Choroid plexus epithelial cell (primary cell): ENCODE measurements at regions not wholly inside any gene's neighbourhood (a gene's known extent, or its start where the extent isn't known, plus 50 kb on each side); places are given as distances from the start of the nearest gene placed in this dataset.

Experiments
- DNase-seq: peaks from one replicate; pipeline ENCODE4 v3.0.0-alpha.2; 2010; ENCODE audit warnings: low read depth
- H3K4me3 ChIP-seq: 2 replicates; pipeline ENCODE4 v1.5.1; 2011; ENCODE audit warnings: low read depth, mild to moderate bottlenecking, control low read depth, low read length, moderate library complexity
- TF ChIP-seq, protein P1 (sequence below): conservative IDR thresholded peaks from 2 replicates; pipeline ENCODE4 v1.5.1; 2011; ENCODE audit warnings: low read depth, mild to moderate bottlenecking, control low read depth, inconsistent platforms, low read length, moderate library complexity

DNA sequence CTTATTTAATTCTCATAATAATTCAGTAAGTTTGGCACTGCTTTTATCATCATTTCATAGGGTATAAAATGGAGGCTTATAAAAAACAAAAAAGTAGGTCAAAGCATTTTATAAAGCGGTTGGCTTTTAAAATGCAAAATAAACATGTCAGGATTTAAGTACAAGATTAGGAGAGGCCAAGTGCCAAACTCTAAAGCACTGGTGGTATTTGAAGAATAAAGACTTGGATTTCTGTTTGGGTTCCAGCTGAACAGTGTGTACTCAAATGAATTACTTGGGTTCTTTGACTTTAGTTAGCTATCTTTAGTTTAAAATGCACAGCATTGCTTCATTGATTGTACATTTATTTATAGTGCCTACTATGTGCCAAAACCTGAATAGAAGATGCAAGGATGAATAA, 966.6 kb upstream of the SEL1L start:
- DNase-seq: no peak
- TF ChIP-seq, protein P1, sequence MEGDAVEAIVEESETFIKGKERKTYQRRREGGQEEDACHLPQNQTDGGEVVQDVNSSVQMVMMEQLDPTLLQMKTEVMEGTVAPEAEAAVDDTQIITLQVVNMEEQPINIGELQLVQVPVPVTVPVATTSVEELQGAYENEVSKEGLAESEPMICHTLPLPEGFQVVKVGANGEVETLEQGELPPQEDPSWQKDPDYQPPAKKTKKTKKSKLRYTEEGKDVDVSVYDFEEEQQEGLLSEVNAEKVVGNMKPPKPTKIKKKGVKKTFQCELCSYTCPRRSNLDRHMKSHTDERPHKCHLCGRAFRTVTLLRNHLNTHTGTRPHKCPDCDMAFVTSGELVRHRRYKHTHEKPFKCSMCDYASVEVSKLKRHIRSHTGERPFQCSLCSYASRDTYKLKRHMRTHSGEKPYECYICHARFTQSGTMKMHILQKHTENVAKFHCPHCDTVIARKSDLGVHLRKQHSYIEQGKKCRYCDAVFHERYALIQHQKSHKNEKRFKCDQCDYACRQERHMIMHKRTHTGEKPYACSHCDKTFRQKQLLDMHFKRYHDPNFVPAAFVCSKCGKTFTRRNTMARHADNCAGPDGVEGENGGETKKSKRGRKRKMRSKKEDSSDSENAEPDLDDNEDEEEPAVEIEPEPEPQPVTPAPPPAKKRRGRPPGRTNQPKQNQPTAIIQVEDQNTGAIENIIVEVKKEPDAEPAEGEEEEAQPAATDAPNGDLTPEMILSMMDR: no peak
- no peak overlapping the region for H3K4me3 ChIP-seq

DNA sequence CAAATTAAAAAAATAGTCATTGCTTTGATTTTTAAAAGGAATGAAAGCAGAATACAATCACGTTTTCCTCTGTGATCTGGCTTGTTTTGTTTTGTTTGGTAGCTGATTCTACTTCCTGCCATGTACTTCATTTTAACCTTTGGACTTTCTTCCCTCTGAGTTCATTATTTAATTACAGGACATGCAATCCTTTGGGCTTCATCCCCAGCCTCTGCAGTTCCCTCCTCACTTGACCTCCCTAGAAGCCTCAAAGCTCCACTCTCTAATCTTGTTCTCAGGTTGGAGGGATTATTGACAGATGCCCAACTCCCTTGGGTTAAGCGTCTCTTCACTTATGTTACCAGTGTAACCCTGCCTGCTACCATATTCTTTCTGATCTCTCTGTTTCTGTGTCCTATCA, 967.9 kb upstream of the SEL1L start:
- TF ChIP-seq, protein P1: no peak
- no peak overlapping the region for H3K4me3 ChIP-seq
- no peak for DNase-seq

DNA sequence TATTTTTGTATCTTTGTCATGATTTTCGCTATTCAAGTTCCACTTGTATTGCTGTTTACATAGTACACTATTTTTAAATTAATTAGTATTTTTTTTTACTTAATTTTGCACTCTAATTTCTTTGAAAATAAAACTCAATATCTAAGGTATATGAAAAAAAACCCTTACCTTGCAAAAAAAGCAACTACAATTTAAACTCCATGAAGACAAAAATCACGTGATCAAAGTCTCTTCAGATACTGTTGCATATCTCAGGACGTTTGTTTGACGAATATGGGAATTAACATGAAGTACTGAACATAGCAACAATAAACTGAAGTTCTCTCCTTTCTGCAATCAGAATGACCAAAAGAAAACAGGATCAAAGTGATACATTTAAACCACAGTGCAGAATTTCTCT, 968.4 kb upstream of the SEL1L start:
- H3K4me3 ChIP-seq: no peak overlapping the region
- no peak for DNase-seq
- TF ChIP-seq, protein P1: no peak

DNA sequence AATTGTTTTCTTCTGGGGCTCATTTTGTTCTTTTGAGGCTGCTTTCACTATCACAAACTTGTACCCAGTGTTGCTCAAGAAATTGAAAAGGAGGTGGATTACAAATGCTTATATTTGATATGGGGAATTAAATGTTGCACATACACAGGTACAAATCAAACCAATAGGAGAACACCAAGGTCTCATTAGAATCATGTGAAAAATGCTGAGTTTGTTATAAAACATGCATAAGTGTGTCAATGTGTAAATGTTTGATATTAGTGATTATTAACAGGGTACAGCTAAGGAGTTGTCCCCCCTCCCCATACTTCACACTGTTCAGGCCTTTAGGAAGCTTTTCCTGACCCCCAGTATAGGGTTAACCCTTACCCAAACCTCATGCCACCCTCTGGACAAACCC, 971.2 kb upstream of the SEL1L start:
- no peak overlapping the region for H3K4me3 ChIP-seq
- no peak for DNase-seq

DNA sequence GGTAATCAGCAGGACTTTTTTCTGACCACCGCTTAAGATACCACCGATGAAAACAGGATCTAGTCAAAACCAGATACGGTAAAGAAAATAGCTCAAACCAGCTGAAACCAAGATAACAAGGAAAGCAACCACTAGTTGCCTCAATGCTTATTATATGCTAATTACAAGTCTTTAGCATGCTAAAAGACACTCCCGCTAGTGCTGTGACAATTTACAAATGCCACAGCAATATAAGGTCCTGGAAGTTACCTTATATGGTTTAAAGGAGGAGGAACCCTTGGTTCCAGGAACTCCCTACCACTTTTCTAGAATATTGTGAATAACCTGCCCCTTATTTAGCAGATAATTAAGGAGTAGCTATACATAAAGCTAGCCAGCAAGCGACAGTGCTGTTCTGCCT, 976.4 kb upstream of the SEL1L start:
- TF ChIP-seq, protein P1: no peak
- H3K4me3 ChIP-seq: no peak overlapping the region
- no peak for DNase-seq

More for the DNA sequence above, 971.2 kb upstream of the SEL1L start:
- TF ChIP-seq, protein P1: no peak

- H3K4me3 ChIP-seq: no peak overlapping the region
- DNase-seq: no peak
- TF ChIP-seq, protein P1: no peak
These were observed 977.7 kb upstream of the SEL1L start for GRCh38 chr14:82511399-82511798.

GRCh38 chr14:82520765-82521164, 987.1 kb upstream of the SEL1L start:
- no peak for DNase-seq
- no peak overlapping the region for H3K4me3 ChIP-seq
- TF ChIP-seq, protein P1: no peak
